HepG2 (cell line): ENCODE measurements at regions not wholly inside any gene's neighbourhood (a gene's known extent, or its start where the extent isn't known, plus 50 kb on each side); places are given as distances from the start of the nearest gene placed in this dataset.

Source experiments
- ATAC-seq: fragments of 200-7000 bp; cut with Tn5 transposase; 3 replicates; pipeline ENCODE4 v1.9.1; 2020; ENCODE audit warnings: mild to moderate bottlenecking, moderate library complexity
- BruUV-seq: library from RNA; stranded (reverse); fragments of 400-500 nt; replicated peaks from 2 replicates; lab custom pipeline; 2021; lab: Mats Ljungman, UMichigan
- CTCF ChIA-PET: fragments of 300-600 bp; formaldehyde crosslinking; extraction: SDS; loops from one replicate; lab custom pipeline; 2021; ENCODE audit warnings: low total read pairs, inconsistent platforms, low intra/inter-chr PET ratio; lab: Yijun Ruan, JAX
- POLR2A ChIA-PET: fragments of 350-600 bp; sonication (Branson Sonifier 250); formaldehyde crosslinking; loops from one replicate; lab custom pipeline; 2020; ENCODE audit warnings: antibody characterized with exemption, inconsistent platforms; lab: Yijun Ruan, JAX
- DNase-seq: peaks from one replicate; pipeline ENCODE4 v3.0.0-alpha.2; 2015; ENCODE audit warnings: low spot score
- FAIRE-seq: peaks from 3 replicates; lab custom pipeline; 2011; peaks lifted over from hg19 to GRCh38; lab: Jason Lieb, UNC
- H2AFZ ChIP-seq: one replicate; pipeline ENCODE4 v1.6.1; 2011; ENCODE audit warnings: low read length, inconsistent platforms
- H3K27ac ChIP-seq: fragments of 300-600 bp; 3 replicates; pipeline ENCODE4 v1.8.0; 2011; ENCODE audit warnings: mixed run types, mild to moderate bottlenecking, mixed read lengths, low read length, inconsistent platforms; ENCODE audit not compliant: insufficient read depth; ENCODE audit errors: extremely low read length
- H3K27me3 ChIP-seq, 2 experiments: fragments of 200-600 bp in 1 of 2; 2 replicates in 1 of 2; 3 replicates in 1 of 2; pipeline versions ENCODE4 v1.6.0 to v1.8.0; 2011; ENCODE audit warnings: low read length in 2 of 2, mild to moderate bottlenecking in 2 of 2, moderate library complexity in 2 of 2, inconsistent platforms in 1 of 2; ENCODE audit not compliant: insufficient read depth in 2 of 2, control insufficient read depth in 1 of 2
- H3K36me3 ChIP-seq, 2 experiments: fragments of 200-600 bp in 1 of 2; replicated peaks in 1 of 2; 2 replicates in 1 of 2; 3 replicates in 1 of 2; pipeline versions ENCODE4 v1.5.1 to v1.8.0; 2011; ENCODE audit warnings: low read length in 2 of 2, inconsistent platforms in 1 of 2; ENCODE audit not compliant: insufficient read depth in 2 of 2, control insufficient read depth in 1 of 2
- H3K4me1 ChIP-seq: 2 replicates; pipeline ENCODE4 v1.5.1; 2012; ENCODE audit warnings: low read length, inconsistent platforms; ENCODE audit not compliant: insufficient read depth
- H3K4me2 ChIP-seq: 2 replicates; pipeline ENCODE4 v1.6.0; 2011; ENCODE audit warnings: low read depth, low read length, inconsistent platforms
- H3K4me3 ChIP-seq, 3 experiments: fragments of 200-600 bp in 1 of 3; sonication (generic), shearing (Covaris generic) in 1 of 3; replicated peaks in 1 of 3; 2 replicates each; pipeline ENCODE4 v1.5.1; 2011 to 2016; ENCODE audit warnings: low read length in 3 of 3, inconsistent platforms in 2 of 3, low read depth in 2 of 3, mild to moderate bottlenecking in 2 of 3, control low read depth in 1 of 3, mixed read lengths in 1 of 3; ENCODE audit not compliant: insufficient read depth in 1 of 3
- H3K79me2 ChIP-seq: one replicate; pipeline ENCODE4 v1.6.1; 2011; ENCODE audit warnings: low read length, inconsistent platforms; ENCODE audit not compliant: insufficient read depth
- H3K9ac ChIP-seq: 2 replicates; pipeline ENCODE4 v1.6.0; 2011; ENCODE audit warnings: mild to moderate bottlenecking, low read depth, low read length, inconsistent platforms; ENCODE audit not compliant: insufficient read depth
- H3K9me3 ChIP-seq: 2 replicates; pipeline ENCODE4 v1.5.1; 2012; ENCODE audit warnings: mild to moderate bottlenecking, low read length
- H4K20me1 ChIP-seq: 2 replicates; pipeline ENCODE4 v1.6.0; 2011; ENCODE audit warnings: inconsistent platforms, mild to moderate bottlenecking, low read length, moderate library complexity; ENCODE audit not compliant: insufficient read depth
- CENPT ChIP-seq: sonication (generic); formaldehyde crosslinking; IDR thresholded peaks from 2 replicates; pipeline ENCODE4 v1.8.0; 2022; ENCODE audit warnings: low read depth, mild to moderate bottlenecking, moderate library complexity, missing genetic modification reagents
- HDAC2 ChIP-seq: sonication (generic); formaldehyde crosslinking; IDR thresholded peaks from 2 replicates; pipeline ENCODE4 v1.4.0; 2020; ENCODE audit warnings: missing genetic modification reagents
- MATR3 ChIP-seq: sonication (generic); formaldehyde crosslinking; IDR thresholded peaks from 2 replicates; pipeline ENCODE4 v1.4.0; 2020; ENCODE audit warnings: missing genetic modification reagents
- MIXL1 ChIP-seq: IDR thresholded peaks from 2 replicates; pipeline ENCODE4 v1.6.1; 2016
- MYPOP ChIP-seq: sonication (generic); formaldehyde crosslinking; IDR thresholded peaks from 2 replicates; pipeline ENCODE4 v1.8.1; 2023; ENCODE audit warnings: mild to moderate bottlenecking, moderate library complexity, missing genetic modification reagents
- SMARCE1 ChIP-seq: fragments of 450-650 bp; IDR thresholded peaks from 2 replicates; pipeline ENCODE4 v1.6.1; 2017; ENCODE audit warnings: borderline replicate concordance
- ZIK1 ChIP-seq: sonication (generic); formaldehyde crosslinking; IDR thresholded peaks from 2 replicates; pipeline ENCODE4 v1.5.0; 2020; ENCODE audit warnings: mild to moderate bottlenecking, low read depth, missing genetic modification reagents, borderline replicate concordance
- ZNF772 ChIP-seq: sonication (generic); formaldehyde crosslinking; IDR thresholded peaks from 2 replicates; pipeline ENCODE4 v1.5.0; 2020; ENCODE audit warnings: mild to moderate bottlenecking, missing genetic modification reagents
- ZNF883 ChIP-seq: sonication (generic); formaldehyde crosslinking; IDR thresholded peaks from 2 replicates; pipeline ENCODE4 v1.5.1; 2020; ENCODE audit warnings: mild to moderate bottlenecking, missing genetic modification reagents; ENCODE audit errors: not compliant biosample characterization
- WGBS: methylation state at CpG from one replicate; pipeline ENCODE4 v1.1.6; 2017; ENCODE audit warnings: low lambda C conversion rate; 5-methylcytosine and 5-hydroxymethylcytosine counted together
- in situ Hi-C: cut with HindIII; loops from 2 replicates; pipeline ENCODE4 v1.10.0; 2017; ENCODE audit warnings: low pct_unique_long_range_greater_than_20kb; ENCODE audit not compliant: extremely low pct_ligation_motif_present
- intact Hi-C: fragments of 100-400 bp; cut with micrococcal nuclease; formaldehyde crosslinking; loops from one replicate; pipeline ENCODE4 v1.10.0; 2022; ENCODE audit not compliant: unreplicated experiment
- TF ChIP-seq, protein P1 (sequence below): sonication (generic); formaldehyde crosslinking; conservative IDR thresholded peaks from 2 replicates; pipeline ENCODE4 v1.4.0; 2020; ENCODE audit warnings: missing genetic modification reagents
- TF ChIP-seq, protein P2 (sequence below): sonication (generic); formaldehyde crosslinking; IDR thresholded peaks from 2 replicates; pipeline ENCODE4 v1.5.0; 2020; ENCODE audit warnings: missing genetic modification reagents, mild to moderate bottlenecking, borderline replicate concordance
- TF ChIP-seq, protein P3 (sequence below): sonication (generic); formaldehyde crosslinking; IDR thresholded peaks from 2 replicates; pipeline ENCODE4 v1.8.0; 2022; ENCODE audit warnings: missing genetic modification reagents, mild to moderate bottlenecking, inconsistent platforms, borderline replicate concordance
- TF ChIP-seq, protein P4 (sequence below): sonication (generic); formaldehyde crosslinking; IDR thresholded peaks from 2 replicates; pipeline ENCODE4 v1.5.1; 2020; ENCODE audit warnings: mild to moderate bottlenecking, missing genetic modification reagents, borderline replicate concordance

DNA sequence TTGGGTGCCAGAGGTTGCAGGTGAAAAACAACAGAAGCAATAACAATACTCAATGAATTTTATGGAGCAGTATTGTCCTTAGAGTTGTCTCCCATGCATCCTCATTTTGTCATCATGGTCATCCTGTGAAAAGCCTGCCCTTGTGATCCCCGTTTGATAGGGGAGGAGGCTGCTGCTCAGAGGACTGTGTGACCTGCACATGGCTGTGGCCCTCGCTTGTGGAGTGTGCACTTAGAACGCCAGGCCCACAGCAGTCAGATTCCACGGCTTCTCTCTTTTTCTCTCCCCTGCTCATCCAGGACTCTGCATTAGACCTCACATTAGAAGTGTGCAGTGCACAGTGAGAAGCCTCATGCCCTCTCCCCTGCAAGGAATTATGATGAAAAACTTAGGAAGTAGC is 491.1 kb upstream of the KLF6 start:
- no peak overlapping the region for H3K9ac ChIP-seq
- no peak for DNase-seq
- H2AFZ ChIP-seq = no peak overlapping the region
- no TSS peak for BruUV-seq
- no peaks in the 10 kb centered on the region for H3K4me1 ChIP-seq
- ChIA-PET POLR2A (no interaction called here), CTCF (no interaction called here)
- no peak overlapping the region for H3K4me2 ChIP-seq
- H3K79me2 ChIP-seq = no peaks in the 10 kb centered on the region
- peaks cover 0 to 11% of the 10 kb centered on the region in 2 experiments; a peak in 1 of 5 replicates for H3K27me3 ChIP-seq
- intact Hi-C loops = no loop called here
- no peak for FAIRE-seq
- no peaks in the 10 kb centered on the region for H3K36me3 ChIP-seq
- H3K9me3 ChIP-seq = no peaks in the 10 kb centered on the region
- no peak overlapping the region for H3K4me3 ChIP-seq
- in situ Hi-C loops = no loop called here
- ATAC-seq = no peak
- 4% methylated on average over 4 of the region's 4 CpGs for WGBS
- no peak overlapping the region for H3K27ac ChIP-seq
- H4K20me1 ChIP-seq = no peaks in the 10 kb centered on the region
- TF ChIP-seq ZNF772 (no peak), MATR3 (CRISPR knock-in tag) (no peak), CENPT (CRISPR knock-in tag) (no peak), HDAC2 (no peak), SMARCE1 (no peak), MIXL1 (CRISPR knock-in tag) (no peak), MYPOP (no peak), ZNF883 (CRISPR knock-in tag) (no peak), ZIK1 (CRISPR knock-in tag) (no peak)
- TF ChIP-seq, protein P1, sequence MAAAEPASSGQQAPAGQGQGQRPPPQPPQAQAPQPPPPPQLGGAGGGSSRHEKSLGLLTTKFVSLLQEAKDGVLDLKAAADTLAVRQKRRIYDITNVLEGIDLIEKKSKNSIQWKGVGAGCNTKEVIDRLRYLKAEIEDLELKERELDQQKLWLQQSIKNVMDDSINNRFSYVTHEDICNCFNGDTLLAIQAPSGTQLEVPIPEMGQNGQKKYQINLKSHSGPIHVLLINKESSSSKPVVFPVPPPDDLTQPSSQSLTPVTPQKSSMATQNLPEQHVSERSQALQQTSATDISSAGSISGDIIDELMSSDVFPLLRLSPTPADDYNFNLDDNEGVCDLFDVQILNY (CRISPR knock-in tag) = no peak
- TF ChIP-seq, protein P2, sequence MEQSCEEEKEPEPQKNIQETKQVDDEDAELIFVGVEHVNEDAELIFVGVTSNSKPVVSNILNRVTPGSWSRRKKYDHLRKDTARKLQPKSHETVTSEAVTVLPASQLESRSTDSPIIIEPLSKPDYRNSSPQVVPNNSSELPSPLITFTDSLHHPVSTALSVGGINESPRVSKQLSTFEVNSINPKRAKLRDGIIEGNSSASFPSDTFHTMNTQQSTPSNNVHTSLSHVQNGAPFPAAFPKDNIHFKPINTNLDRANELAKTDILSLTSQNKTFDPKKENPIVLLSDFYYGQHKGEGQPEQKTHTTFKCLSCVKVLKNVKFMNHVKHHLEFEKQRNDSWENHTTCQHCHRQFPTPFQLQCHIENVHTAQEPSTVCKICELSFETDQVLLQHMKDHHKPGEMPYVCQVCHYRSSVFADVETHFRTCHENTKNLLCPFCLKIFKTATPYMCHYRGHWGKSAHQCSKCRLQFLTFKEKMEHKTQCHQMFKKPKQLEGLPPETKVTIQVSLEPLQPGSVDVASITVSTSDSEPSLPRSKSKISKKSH (CRISPR knock-in tag) = no peak
- TF ChIP-seq, protein P3, sequence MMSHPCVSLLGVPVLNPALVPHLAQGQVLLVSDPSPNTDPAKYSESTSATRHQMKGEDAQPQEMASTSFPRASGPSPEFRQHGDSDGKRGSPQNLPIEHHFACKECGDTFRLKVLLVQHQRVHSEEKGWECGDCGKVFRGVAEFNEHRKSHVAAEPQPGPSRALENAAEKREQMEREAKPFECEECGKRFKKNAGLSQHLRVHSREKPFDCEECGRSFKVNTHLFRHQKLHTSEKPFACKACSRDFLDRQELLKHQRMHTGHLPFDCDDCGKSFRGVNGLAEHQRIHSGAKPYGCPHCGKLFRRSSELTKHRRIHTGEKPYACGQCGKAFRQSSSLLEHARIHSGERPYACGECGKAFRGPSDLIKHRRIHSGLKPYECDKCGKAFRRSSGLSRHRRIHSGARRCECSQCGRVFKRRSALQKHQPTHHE (CRISPR knock-in tag) = no peak
- TF ChIP-seq, protein P4, sequence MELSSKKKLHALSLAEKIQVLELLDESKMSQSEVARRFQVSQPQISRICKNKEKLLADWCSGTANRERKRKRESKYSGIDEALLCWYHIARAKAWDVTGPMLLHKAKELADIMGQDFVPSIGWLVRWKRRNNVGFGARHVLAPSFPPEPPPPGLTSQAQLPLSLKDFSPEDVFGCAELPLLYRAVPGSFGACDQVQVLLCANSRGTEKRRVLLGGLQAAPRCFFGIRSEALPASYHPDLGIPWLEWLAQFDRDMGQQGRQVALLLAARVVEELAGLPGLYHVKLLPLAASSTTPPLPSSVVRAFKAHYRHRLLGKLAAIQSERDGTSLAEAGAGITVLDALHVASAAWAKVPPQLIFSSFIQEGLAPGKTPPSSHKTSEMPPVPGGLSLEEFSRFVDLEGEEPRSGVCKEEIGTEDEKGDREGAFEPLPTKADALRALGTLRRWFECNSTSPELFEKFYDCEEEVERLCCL (CRISPR knock-in tag) = no peak
